Activated T-helper 1 cell treated with anti-CD3 and anti-CD28 coated beads, Interleukin-12 subunit alpha, Interleukin-12 subunit beta, Interleukin-2, Interleukin-4 antibody, amounts not matched to agents 30 ng/mL and 10 ng/mL and 1 ng/mL, durations not matched to agents 14 hours and 24 hours and 36 hours (primary cell): ENCODE measurements at regions not wholly inside any gene's neighbourhood (a gene's known extent, or its start where the extent isn't known, plus 50 kb on each side); places are given as distances from the start of the nearest gene placed in this dataset.

Experiments used
- DNase-seq: peaks from one replicate; pipeline ENCODE4 v3.0.0; 2021; ENCODE audit warnings: low spot score
- H3K27ac Mint-ChIP-seq: one replicate; pipeline ENCODE4 v1.8.0; 2021; ENCODE audit warnings: mild to moderate bottlenecking, mixed read lengths
- H3K27me3 Mint-ChIP-seq: one replicate; pipeline ENCODE4 v1.8.0; 2022; ENCODE audit warnings: mild to moderate bottlenecking, moderate library complexity, mixed read lengths; ENCODE audit not compliant: insufficient read depth
- H3K36me3 Mint-ChIP-seq: one replicate; pipeline ENCODE4 v1.8.0; 2021; ENCODE audit warnings: low read depth, mixed read lengths
- H3K4me1 Mint-ChIP-seq: one replicate; pipeline ENCODE4 v1.8.0; 2021; ENCODE audit warnings: low read depth, mixed read lengths
- H3K4me3 Mint-ChIP-seq: one replicate; pipeline ENCODE4 v1.8.0; 2021; ENCODE audit warnings: mild to moderate bottlenecking, moderate library complexity, mixed read lengths
- H3K9me3 Mint-ChIP-seq: one replicate; pipeline ENCODE4 v1.8.0; 2021; ENCODE audit warnings: mixed read lengths
- intact Hi-C: fragments of 100-400 bp; cut with micrococcal nuclease; formaldehyde crosslinking; loops from one replicate; pipeline ENCODE4 v1.15.1; 2024

DNA sequence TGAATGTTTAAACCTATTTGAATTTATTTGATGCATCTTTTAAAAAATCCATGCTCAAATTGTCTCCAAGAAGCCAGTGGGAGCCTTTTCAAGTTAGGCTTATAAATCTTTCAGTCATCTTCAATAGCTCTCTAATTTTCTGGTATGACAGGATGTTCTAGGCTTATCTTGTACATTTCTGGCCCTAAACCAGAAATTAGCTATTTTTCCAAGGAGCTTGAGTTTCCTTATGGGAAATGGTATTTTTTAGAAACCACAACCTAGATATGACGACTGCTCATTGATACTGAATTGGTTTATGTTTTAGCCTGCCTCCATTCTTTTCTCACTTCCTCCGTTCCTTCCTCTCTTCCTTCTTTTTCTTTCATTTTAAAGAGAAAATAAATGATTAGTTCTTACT lies 172.3 kb downstream of the SPRY1 start:
- Mint-ChIP-seq H3K9me3 (peaks cover 4% of the 10 kb centered on the region), H3K4me3 (no peak overlapping the region), H3K4me1 (peaks cover 7% of the 10 kb centered on the region), H3K27ac (no peak overlapping the region), H3K27me3 (peaks cover 9% of the 10 kb centered on the region), H3K36me3 (no peaks in the 10 kb centered on the region)
- intact Hi-C loops, result no loop called here
- DNase-seq, result no peak

DNA sequence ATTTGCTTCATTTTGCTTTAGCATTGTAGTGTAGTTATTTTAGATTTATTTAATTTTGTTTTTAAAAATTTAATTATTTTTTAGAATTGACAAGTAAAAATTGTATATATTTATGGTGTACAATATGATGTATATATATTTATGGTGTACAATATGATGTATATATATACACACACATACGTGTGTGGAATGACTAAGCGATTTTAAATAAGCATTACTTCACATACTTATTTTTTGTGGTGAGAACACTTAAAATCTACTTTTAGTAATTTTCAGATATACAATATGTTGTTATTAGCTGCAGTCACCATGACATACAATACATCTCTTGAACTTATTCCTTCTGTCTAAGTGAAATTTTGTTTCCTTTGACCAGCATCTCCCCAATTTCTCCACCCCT lies 172.9 kb downstream of the SPRY1 start:
- Mint-ChIP-seq H3K27me3 (peaks cover 8% of the 10 kb centered on the region), H3K4me1 (peaks cover 7% of the 10 kb centered on the region), H3K36me3 (no peaks in the 10 kb centered on the region), H3K4me3 (no peak overlapping the region), H3K9me3 (peaks cover 4% of the 10 kb centered on the region), H3K27ac (no peak overlapping the region)
- DNase-seq, result no peak
- intact Hi-C loops, result no loop called here

DNA sequence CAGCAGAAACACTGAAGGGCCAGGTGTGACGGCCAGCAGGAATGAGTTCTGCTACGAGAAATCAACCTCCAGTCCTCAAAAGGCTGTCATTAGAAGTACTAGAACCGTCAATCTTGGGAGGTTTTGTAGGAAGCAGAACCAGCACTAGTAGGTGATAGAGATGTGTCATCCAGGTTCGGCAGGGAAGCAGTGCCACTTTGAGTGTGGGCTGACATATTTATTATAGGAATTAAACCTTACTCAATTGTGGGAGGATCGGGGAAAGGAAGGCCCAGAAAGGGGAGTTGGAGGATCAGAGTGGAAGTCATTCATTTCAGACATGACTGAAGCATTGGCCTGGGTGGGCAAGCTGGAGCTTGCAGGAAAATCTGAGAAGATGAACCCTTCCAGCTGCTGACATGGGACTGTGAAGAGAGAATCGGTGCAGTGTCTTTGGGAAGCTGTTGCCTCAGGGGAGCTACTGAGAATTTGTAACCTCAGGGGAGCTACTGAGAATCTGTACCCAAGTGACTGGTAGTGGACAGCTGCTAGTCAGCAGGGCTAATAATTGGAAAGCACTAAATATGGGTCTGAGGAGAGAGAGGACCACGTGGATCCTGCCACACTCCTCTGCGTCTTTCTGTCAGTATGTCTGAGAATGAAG lies 177.4 kb downstream of the SPRY1 start:
- intact Hi-C loops, result no loop called here
- H3K9me3 Mint-ChIP-seq, result no peaks in the 10 kb centered on the region
- no peak overlapping the region for H3K27ac Mint-ChIP-seq
- no peak overlapping the region for H3K4me3 Mint-ChIP-seq
- peaks cover 2% of the 10 kb centered on the region for H3K27me3 Mint-ChIP-seq
- H3K4me1 Mint-ChIP-seq, result peaks cover 10% of the 10 kb centered on the region
- DNase-seq, result no peak
- no peaks in the 10 kb centered on the region for H3K36me3 Mint-ChIP-seq

DNA sequence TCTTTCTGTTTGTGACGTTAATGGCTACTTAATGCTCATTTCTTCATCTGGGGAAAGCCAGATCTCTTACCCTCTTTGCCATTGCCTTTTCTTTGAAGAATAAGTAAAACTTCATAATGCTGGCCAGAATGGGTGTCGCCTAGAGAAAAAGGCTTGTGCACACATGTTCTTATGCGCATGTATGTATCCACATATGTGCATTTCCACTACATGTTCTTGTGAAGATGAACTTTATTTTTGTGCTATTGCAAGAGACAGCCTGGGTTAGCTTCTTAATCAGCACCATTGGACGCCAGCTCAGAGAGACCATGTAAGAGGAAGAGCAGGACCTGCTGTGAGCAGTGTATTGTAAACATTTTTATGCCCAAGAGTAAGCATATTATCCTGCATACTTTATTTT lies 178.7 kb downstream of the SPRY1 start:
- H3K9me3 Mint-ChIP-seq, result peaks cover under 1% of the 10 kb centered on the region
- H3K27me3 Mint-ChIP-seq, result no peaks in the 10 kb centered on the region
- H3K27ac Mint-ChIP-seq, result no peak overlapping the region
- no peak overlapping the region for H3K4me3 Mint-ChIP-seq
- DNase-seq, result no peak
- no peaks in the 10 kb centered on the region for H3K36me3 Mint-ChIP-seq
- H3K4me1 Mint-ChIP-seq, result peaks cover 10% of the 10 kb centered on the region
- intact Hi-C loops, result no loop called here

DNA sequence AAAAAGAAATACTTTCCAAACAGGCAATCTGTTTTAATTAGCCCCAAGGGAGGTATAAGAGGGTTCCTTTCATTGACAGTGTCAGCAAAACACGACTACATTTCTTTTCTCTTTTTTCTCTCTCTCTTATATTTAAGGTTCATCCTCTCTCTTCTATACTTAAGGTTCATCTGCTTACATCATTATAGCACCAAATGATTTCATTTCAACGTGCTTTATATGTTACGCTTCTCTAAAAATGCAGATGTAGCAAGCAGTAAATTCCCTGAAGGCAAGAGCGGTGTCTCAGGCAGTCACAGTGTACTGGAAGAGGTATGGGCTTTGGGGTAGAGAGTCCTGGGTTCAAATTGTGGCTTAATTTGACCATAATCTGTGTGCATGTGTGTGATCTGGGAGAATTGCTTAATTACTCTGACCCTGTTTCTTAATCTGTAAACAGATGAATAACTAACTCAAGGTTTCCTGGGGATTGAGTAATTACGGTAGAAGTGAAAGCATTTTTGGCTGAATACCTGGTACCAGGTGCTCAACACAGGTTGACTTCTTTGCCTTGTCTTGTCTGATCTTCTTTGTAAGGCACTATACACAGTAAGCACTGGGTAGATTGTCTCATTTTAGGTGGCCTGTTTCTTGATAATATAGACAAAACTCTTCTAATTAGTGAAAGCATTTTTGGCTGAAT lies 180.8 kb downstream of the SPRY1 start:
- no peaks in the 10 kb centered on the region for H3K27me3 Mint-ChIP-seq
- peaks cover 13% of the 10 kb centered on the region for H3K9me3 Mint-ChIP-seq
- no peak for DNase-seq
- no peak overlapping the region for H3K4me3 Mint-ChIP-seq
- peaks cover 1% of the 10 kb centered on the region for H3K36me3 Mint-ChIP-seq
- peaks cover 10% of the 10 kb centered on the region for H3K4me1 Mint-ChIP-seq
- intact Hi-C loops, result no loop called here
- no peak overlapping the region for H3K27ac Mint-ChIP-seq

DNA sequence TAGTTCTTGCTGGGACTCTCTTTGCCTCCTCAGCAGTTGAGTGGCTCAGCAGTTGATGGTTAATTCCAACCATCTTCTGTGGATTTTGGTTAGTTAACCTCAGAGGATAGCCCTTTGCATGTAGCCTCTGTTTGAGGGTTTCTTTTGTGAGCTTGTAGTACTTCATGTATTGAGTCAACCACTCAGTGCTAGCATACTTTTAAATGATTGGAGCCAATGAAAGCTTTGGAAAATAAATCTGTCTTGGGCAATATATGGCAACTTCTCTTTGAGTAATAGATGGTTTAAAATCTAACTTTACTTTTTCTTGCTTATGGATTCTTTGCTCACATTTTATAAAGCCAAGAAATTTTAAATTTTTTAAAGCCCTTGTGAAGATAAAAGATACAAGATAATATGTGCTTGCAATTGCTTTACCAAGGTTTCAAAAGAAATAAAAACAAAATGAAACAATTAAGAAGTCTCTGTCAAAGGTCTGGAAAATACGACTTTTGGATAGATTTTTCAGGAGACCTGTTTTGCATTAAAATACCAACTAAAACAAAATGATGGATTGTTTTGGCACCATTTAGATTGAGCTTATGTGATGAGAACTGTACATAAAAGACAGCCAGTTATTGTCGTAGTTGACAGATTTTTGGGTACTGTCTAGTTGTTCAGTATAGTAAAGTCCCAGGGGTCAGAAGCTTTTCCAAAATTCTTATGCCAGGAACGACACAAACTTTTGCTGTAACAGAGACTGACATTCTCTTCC lies 181.9 kb downstream of the SPRY1 start:
- Mint-ChIP-seq H3K36me3 (peaks cover 1% of the 10 kb centered on the region), H3K9me3 (peaks cover 13% of the 10 kb centered on the region), H3K4me3 (no peak overlapping the region), H3K27me3 (no peaks in the 10 kb centered on the region), H3K4me1 (peaks cover 10% of the 10 kb centered on the region), H3K27ac (no peak overlapping the region)
- intact Hi-C loops, result no loop called here
- no peak for DNase-seq

DNA sequence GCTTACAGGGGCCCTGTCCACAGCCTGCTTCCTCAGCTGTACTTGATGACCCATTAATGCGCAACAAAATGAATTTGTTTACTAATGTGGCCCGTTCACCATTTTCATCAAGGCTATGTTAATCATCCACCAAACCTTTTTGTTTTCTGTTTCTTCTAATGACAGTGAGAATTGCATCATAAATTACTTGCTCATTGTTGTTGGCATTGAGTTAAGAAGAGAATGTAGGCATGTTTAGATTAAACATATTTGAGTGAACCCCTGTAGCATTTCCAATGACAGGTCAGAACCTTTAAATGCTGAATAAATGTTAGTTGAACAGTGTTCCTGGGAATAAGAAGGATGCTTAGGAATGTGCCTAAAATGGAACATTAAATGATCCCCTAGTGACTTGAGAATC lies 183.4 kb downstream of the SPRY1 start:
- H3K4me1 Mint-ChIP-seq, result peaks cover 4% of the 10 kb centered on the region

DNA sequence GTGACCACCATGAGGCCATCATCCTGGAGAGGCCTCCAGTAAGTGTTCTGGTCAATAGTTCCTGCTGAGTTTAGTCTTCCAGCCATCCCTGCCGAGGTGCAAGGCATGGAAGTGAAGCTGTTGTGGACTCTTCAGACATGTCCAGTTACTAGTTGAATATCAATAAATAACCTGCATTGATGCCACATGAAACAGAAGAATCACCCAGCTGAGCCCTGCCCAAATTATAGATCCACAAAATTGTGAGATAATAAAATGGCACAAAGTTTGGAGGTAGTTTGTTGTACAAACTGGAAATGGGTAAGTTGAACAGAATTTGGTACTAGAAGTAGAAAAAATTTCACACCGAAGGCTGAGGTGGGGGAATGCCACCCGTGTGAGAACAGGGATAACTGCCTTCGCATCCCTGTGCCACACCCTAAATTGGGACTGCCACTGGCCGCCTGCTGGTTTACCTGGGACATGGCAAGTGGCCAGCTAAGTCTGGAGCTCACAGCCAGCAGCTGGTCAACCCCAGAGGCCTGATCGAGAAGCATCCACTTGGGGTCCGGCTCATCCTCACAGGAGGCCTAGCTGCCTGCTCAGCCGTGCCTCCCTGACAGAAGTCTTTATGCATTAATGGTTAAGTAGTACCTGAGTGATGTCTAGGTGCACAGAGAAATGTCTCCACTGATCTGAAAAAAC lies 184.5 kb downstream of the SPRY1 start:
- Mint-ChIP-seq H3K36me3 (peaks cover 3% of the 10 kb centered on the region), H3K4me1 (no peaks in the 10 kb centered on the region), H3K9me3 (peaks cover 13% of the 10 kb centered on the region), H3K27me3 (no peaks in the 10 kb centered on the region), H3K27ac (no peak overlapping the region), H3K4me3 (no peak overlapping the region)
- no peak for DNase-seq
- intact Hi-C loops, result no loop called here

More for the DNA sequence above, 183.4 kb downstream of the SPRY1 start:
- DNase-seq, result no peak
- peaks cover 13% of the 10 kb centered on the region for H3K9me3 Mint-ChIP-seq
- no peak overlapping the region for H3K4me3 Mint-ChIP-seq
- no peak overlapping the region for H3K27ac Mint-ChIP-seq
- intact Hi-C loops, result no loop called here
- no peaks in the 10 kb centered on the region for H3K27me3 Mint-ChIP-seq
- H3K36me3 Mint-ChIP-seq, result peaks cover 1% of the 10 kb centered on the region

DNA sequence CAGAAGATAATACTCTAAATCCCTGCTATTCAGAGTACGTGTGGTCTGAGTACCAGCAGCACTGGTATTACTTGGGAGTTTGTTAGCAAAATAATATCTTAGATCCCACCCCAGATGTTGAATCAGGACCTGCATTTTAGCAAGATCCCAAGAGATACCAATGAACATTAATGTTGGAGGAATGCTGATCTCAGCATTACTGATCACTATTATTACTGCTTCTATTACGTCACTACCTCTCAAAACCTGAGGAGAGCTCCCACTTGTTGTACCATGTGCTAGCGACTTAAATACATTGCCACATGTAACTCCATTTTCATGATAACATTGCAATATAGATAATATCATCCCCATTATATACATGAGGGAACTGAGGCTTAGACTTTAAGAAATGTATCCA lies 185.2 kb downstream of the SPRY1 start:
- no peak overlapping the region for H3K27ac Mint-ChIP-seq
- H3K27me3 Mint-ChIP-seq, result no peaks in the 10 kb centered on the region
- peaks cover 3% of the 10 kb centered on the region for H3K36me3 Mint-ChIP-seq

DNA sequence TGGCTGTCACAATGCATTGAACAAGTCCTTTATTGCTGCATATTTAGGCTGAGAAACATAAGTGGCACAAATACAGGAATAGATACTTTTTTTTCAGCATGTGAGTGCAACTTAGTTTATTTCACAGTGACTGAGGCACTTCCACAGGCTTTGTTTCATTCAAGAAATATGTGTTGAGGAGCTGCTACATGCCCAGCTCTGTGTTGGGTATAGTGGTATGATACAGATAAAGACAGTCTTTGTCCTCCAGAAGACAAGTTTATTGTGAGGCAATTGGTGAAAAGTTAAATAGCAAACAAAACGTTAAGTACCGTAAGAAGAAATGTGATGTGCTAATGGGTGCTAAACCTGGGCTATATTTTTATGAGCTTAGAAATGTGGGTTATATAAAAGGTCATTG lies 186.4 kb downstream of the SPRY1 start:
- H3K27ac Mint-ChIP-seq, result no peak overlapping the region
- no peaks in the 10 kb centered on the region for H3K27me3 Mint-ChIP-seq
- DNase-seq, result no peak
- peaks cover 3% of the 10 kb centered on the region for H3K36me3 Mint-ChIP-seq
- peaks cover 13% of the 10 kb centered on the region for H3K9me3 Mint-ChIP-seq
- H3K4me1 Mint-ChIP-seq, result no peaks in the 10 kb centered on the region
- H3K4me3 Mint-ChIP-seq, result no peak overlapping the region
- intact Hi-C loops, result no loop called here

More for the DNA sequence above, 185.2 kb downstream of the SPRY1 start:
- intact Hi-C loops, result no loop called here
- no peak for DNase-seq
- no peak overlapping the region for H3K4me3 Mint-ChIP-seq
- no peaks in the 10 kb centered on the region for H3K4me1 Mint-ChIP-seq
- H3K9me3 Mint-ChIP-seq, result peaks cover 13% of the 10 kb centered on the region

DNA sequence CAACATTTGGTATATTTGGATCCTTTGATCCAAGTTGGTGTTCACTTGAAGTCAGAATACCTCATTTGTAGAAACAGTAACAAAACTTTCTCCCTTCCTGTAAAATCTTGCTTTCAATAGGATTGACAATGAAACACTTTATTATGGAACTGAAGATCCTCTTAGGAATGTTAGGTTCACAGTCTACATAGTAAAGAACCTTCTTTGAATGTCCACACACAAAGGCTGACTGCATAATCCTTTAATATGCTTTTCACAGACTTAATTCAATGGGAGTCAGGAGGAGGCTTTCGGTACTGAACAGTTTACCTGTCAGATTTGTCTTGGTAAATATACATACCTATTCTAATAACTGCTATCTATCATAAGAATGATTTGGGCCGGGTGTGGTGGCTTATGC lies 188.5 kb downstream of the SPRY1 start:
- intact Hi-C loops, result no loop called here
- Mint-ChIP-seq H3K4me3 (no peak overlapping the region), H3K36me3 (peaks cover 3% of the 10 kb centered on the region), H3K9me3 (peaks cover 17% of the 10 kb centered on the region), H3K4me1 (peaks cover 11% of the 10 kb centered on the region), H3K27me3 (no peaks in the 10 kb centered on the region), H3K27ac (no peak overlapping the region)
- DNase-seq, result no peak

DNA sequence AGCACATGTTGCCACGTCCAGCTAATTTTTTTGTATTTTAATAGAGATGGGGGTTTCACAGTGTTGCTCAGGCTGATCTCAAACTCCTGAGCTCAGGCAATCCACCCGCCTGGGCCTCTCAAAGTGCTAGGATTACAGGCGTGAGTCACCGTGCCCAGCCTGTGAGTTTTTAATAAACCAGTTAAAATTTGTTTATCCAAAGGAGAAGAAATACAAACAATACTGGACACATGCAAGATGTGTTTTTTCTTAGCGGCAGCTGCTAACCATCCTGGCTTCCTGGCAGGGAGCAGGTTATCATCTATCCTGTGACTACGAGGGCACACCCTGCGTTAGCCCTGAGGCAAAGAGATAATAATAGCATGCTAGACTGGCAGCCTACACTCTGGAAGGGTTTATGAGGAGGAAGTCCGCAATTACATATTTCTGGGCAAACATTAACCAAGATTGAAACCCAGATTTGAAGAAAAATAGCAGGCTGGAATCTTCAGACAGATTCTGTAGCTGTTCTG lies 191.4 kb downstream of the SPRY1 start:
- Mint-ChIP-seq H3K4me1 (peaks cover 11% of the 10 kb centered on the region), H3K4me3 (no peak overlapping the region), H3K27me3 (no peaks in the 10 kb centered on the region), H3K9me3 (peaks cover 4% of the 10 kb centered on the region), H3K36me3 (peaks cover 2% of the 10 kb centered on the region), H3K27ac (no peak overlapping the region)
- intact Hi-C loops, result no loop called here
- DNase-seq, result no peak
